ENCODE measurements at regions not wholly inside any gene's neighbourhood (a gene's known extent, or its start where the extent isn't known, plus 50 kb on each side); places are given as distances from the start of the nearest gene placed in this dataset.

- Mint-ChIP-seq H3K27ac (ENCODE audit: unreplicated experiment) (no peak overlapping the region), H3K4me3 (ENCODE audit: unreplicated experiment) (no peak overlapping the region), H3K36me3 (ENCODE audit: low read depth, unreplicated experiment) (no peaks in the 10 kb centered on the region), H3K9me3 (ENCODE audit: unreplicated experiment) (no peaks in the 10 kb centered on the region), H3K27me3 (ENCODE audit: low read depth, unreplicated experiment) (no peaks in the 10 kb centered on the region), H3K4me1 (ENCODE audit: low read depth, unreplicated experiment) (no peaks in the 10 kb centered on the region)
- no peaks in the 10 kb centered on the region for H3K36me3 ChIP-seq (ENCODE audit: insufficient read depth, low read length)
- H3K27ac ChIP-seq (ENCODE audit: low read depth, low read length) = no peak overlapping the region
- H2AFZ ChIP-seq (ENCODE audit: low read depth, low read length) = no peak overlapping the region
- FAIRE-seq (no peak), DNase-seq (ENCODE audit: low read depth) (no peak)
- H3K4me1 ChIP-seq (ENCODE audit: insufficient read depth, low read length) = no peaks in the 10 kb centered on the region
- H4K20me1 ChIP-seq (ENCODE audit: insufficient read depth, low read length) = no peaks in the 10 kb centered on the region
- no peaks in the 10 kb centered on the region for H3K27me3 ChIP-seq (ENCODE audit: insufficient read depth, low read length)
- no peak overlapping the region for H3K4me3 ChIP-seq (ENCODE audit: insufficient read depth, low read depth, low read length)
- no peaks in the 10 kb centered on the region for H3K79me2 ChIP-seq (ENCODE audit: insufficient read depth, low read length)
- TF ChIP-seq, protein P1, sequence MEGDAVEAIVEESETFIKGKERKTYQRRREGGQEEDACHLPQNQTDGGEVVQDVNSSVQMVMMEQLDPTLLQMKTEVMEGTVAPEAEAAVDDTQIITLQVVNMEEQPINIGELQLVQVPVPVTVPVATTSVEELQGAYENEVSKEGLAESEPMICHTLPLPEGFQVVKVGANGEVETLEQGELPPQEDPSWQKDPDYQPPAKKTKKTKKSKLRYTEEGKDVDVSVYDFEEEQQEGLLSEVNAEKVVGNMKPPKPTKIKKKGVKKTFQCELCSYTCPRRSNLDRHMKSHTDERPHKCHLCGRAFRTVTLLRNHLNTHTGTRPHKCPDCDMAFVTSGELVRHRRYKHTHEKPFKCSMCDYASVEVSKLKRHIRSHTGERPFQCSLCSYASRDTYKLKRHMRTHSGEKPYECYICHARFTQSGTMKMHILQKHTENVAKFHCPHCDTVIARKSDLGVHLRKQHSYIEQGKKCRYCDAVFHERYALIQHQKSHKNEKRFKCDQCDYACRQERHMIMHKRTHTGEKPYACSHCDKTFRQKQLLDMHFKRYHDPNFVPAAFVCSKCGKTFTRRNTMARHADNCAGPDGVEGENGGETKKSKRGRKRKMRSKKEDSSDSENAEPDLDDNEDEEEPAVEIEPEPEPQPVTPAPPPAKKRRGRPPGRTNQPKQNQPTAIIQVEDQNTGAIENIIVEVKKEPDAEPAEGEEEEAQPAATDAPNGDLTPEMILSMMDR (IDR thresholded peaks at IDR 0.05; ENCODE audit: insufficient read depth, low read depth, low read length) = no peak
- TF ChIP-seq EZH2 (IDR thresholded peaks at IDR 0.05; ENCODE audit: insufficient read depth, low read length) = no peak
- no peak overlapping the region for H3K9ac ChIP-seq (ENCODE audit: low read length)
- H3K9me3 ChIP-seq (ENCODE audit: insufficient read depth, low read depth, low read length) = no peaks in the 10 kb centered on the region
- H3K4me2 ChIP-seq (ENCODE audit: low read length) = no peak overlapping the region
Measured at GRCh38 chr13:54836273-54836672, 1807.7 kb downstream of the OLFM4 start.

GRCh38 chr13:54841682-54842081 lies 1813.1 kb downstream of the OLFM4 start:
- TF ChIP-seq, protein P1 (IDR thresholded peaks at IDR 0.05; ENCODE audit: insufficient read depth, low read depth, low read length) = no peak
- no peak for TF ChIP-seq EZH2 (IDR thresholded peaks at IDR 0.05; ENCODE audit: insufficient read depth, low read length)
- H2AFZ ChIP-seq (ENCODE audit: low read depth, low read length) = no peak overlapping the region

GRCh38 chr13:54845351-54845965 lies 1816.8 kb downstream of the OLFM4 start:
- H3K36me3 ChIP-seq (ENCODE audit: insufficient read depth, low read length) = no peaks in the 10 kb centered on the region
- H3K27ac ChIP-seq (ENCODE audit: low read depth, low read length) = no peak overlapping the region
- Mint-ChIP-seq H3K36me3 (ENCODE audit: low read depth, unreplicated experiment) (no peaks in the 10 kb centered on the region), H3K27me3 (ENCODE audit: low read depth, unreplicated experiment) (no peaks in the 10 kb centered on the region), H3K27ac (ENCODE audit: unreplicated experiment) (no peak overlapping the region), H3K4me1 (ENCODE audit: low read depth, unreplicated experiment) (no peaks in the 10 kb centered on the region), H3K4me3 (ENCODE audit: unreplicated experiment) (no peak overlapping the region), H3K9me3 (ENCODE audit: unreplicated experiment) (no peaks in the 10 kb centered on the region)
- no peak overlapping the region for H2AFZ ChIP-seq (ENCODE audit: low read depth, low read length)
- no peaks in the 10 kb centered on the region for H3K9me3 ChIP-seq (ENCODE audit: insufficient read depth, low read depth, low read length)
- no peaks in the 10 kb centered on the region for H3K79me2 ChIP-seq (ENCODE audit: insufficient read depth, low read length)
- H3K4me2 ChIP-seq (ENCODE audit: low read length) = no peak overlapping the region
- H4K20me1 ChIP-seq (ENCODE audit: insufficient read depth, low read length) = no peaks in the 10 kb centered on the region
- TF ChIP-seq EZH2 (IDR thresholded peaks at IDR 0.05; ENCODE audit: insufficient read depth, low read length) = no peak
- TF ChIP-seq, protein P1 (IDR thresholded peaks at IDR 0.05; ENCODE audit: insufficient read depth, low read depth, low read length) = no peak
- no peak overlapping the region for H3K9ac ChIP-seq (ENCODE audit: low read length)
- H3K4me3 ChIP-seq (ENCODE audit: insufficient read depth, low read depth, low read length) = no peak overlapping the region
- H3K27me3 ChIP-seq (ENCODE audit: insufficient read depth, low read length) = no peaks in the 10 kb centered on the region
- FAIRE-seq (no peak), DNase-seq (ENCODE audit: low read depth) (no peak)
- H3K4me1 ChIP-seq (ENCODE audit: insufficient read depth, low read length) = no peaks in the 10 kb centered on the region

More at GRCh38 chr13:54841682-54842081, 1813.1 kb downstream of the OLFM4 start:
- Histone ChIP-seq H3K4me2 (ENCODE audit: low read length) (no peak overlapping the region), H3K4me1 (ENCODE audit: insufficient read depth, low read length) (no peaks in the 10 kb centered on the region), H3K9me3 (ENCODE audit: insufficient read depth, low read depth, low read length) (no peaks in the 10 kb centered on the region), H4K20me1 (ENCODE audit: insufficient read depth, low read length) (no peaks in the 10 kb centered on the region), H3K27ac (ENCODE audit: low read depth, low read length) (no peak overlapping the region), H3K79me2 (ENCODE audit: insufficient read depth, low read length) (no peaks in the 10 kb centered on the region), H3K4me3 (ENCODE audit: insufficient read depth, low read depth, low read length) (no peak overlapping the region), H3K27me3 (ENCODE audit: insufficient read depth, low read length) (no peaks in the 10 kb centered on the region), H3K9ac (ENCODE audit: low read length) (no peak overlapping the region), H3K36me3 (ENCODE audit: insufficient read depth, low read length) (no peaks in the 10 kb centered on the region)
- no peaks in the 10 kb centered on the region for H3K9me3 Mint-ChIP-seq (ENCODE audit: unreplicated experiment)
- H3K36me3 Mint-ChIP-seq (ENCODE audit: low read depth, unreplicated experiment) = no peaks in the 10 kb centered on the region
- DNase-seq (ENCODE audit: low read depth) = no peak
- no peak overlapping the region for H3K27ac Mint-ChIP-seq (ENCODE audit: unreplicated experiment)
- no peak overlapping the region for H3K4me3 Mint-ChIP-seq (ENCODE audit: unreplicated experiment)
- no peak for FAIRE-seq
- H3K4me1 Mint-ChIP-seq (ENCODE audit: low read depth, unreplicated experiment) = no peaks in the 10 kb centered on the region
- H3K27me3 Mint-ChIP-seq (ENCODE audit: low read depth, unreplicated experiment) = no peaks in the 10 kb centered on the region

Measured in astrocyte (in vitro differentiated cells and primary cell).